ENCODE measurements at regions not wholly inside any gene's neighbourhood (a gene's known extent, or its start where the extent isn't known, plus 50 kb on each side); places are given as distances from the start of the nearest gene placed in this dataset.

DNA sequence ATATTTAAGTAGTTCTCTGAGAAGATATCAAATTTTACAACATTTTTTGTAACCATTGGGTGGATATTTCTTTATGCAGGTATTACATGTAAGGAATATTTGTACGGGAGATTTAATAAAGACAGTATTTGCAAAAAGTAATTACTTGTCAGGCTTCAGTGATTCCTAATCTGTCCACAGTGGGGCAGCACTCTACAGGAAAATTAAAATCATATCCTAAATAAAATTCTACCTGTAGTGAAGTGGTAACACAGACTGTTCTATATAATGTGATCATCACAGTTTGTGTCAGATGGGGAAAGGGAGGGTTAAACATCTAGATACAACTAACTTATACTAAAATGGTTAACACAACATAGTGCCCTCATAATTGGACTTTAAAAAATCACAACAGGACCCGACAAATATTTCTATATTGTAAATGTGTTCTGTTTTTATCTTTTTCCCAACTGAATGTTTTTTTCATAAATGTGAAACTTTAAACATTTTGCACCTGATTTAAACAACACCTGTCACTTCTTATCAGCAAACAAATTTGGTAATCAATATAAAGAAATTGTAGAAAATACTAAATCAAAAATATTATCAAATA, 145.6 kb upstream of the MANEA start:
- peak; percentile 63 for DNase-seq (ENCODE audit: low read depth)
- TF ChIP-seq, protein P1, sequence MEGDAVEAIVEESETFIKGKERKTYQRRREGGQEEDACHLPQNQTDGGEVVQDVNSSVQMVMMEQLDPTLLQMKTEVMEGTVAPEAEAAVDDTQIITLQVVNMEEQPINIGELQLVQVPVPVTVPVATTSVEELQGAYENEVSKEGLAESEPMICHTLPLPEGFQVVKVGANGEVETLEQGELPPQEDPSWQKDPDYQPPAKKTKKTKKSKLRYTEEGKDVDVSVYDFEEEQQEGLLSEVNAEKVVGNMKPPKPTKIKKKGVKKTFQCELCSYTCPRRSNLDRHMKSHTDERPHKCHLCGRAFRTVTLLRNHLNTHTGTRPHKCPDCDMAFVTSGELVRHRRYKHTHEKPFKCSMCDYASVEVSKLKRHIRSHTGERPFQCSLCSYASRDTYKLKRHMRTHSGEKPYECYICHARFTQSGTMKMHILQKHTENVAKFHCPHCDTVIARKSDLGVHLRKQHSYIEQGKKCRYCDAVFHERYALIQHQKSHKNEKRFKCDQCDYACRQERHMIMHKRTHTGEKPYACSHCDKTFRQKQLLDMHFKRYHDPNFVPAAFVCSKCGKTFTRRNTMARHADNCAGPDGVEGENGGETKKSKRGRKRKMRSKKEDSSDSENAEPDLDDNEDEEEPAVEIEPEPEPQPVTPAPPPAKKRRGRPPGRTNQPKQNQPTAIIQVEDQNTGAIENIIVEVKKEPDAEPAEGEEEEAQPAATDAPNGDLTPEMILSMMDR (IDR thresholded peaks at IDR 0.05; ENCODE audit: insufficient read depth, low read depth, low read length, missing control alignments), result peak; percentile 63
- H3K4me3 ChIP-seq (ENCODE audit: low read length), result no peak overlapping the region

DNA sequence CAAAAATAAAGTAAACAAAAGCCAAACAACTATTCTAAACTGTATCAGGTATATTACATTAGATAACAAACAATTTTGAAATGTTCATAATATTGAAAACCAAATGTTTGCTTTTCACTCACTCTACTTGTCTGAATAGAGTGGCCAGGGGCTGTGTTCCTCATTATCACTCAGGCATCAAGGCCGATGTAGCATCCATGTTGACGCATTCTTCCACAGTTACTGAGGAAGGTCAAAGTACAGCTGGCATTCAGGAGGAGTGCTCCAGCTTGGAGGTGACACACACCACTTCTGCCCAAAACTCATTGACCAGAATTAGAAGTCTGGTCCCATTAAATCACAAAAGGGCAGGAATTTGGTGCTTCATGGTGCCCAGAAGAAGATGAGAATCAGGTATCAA, 137.6 kb upstream of the MANEA start:
- TF ChIP-seq, protein P1 (IDR thresholded peaks at IDR 0.05; ENCODE audit: insufficient read depth, low read depth, low read length, missing control alignments), result no peak
- H3K4me3 ChIP-seq (ENCODE audit: low read length), result no peak overlapping the region
- DNase-seq (ENCODE audit: low read depth), result no peak

DNA sequence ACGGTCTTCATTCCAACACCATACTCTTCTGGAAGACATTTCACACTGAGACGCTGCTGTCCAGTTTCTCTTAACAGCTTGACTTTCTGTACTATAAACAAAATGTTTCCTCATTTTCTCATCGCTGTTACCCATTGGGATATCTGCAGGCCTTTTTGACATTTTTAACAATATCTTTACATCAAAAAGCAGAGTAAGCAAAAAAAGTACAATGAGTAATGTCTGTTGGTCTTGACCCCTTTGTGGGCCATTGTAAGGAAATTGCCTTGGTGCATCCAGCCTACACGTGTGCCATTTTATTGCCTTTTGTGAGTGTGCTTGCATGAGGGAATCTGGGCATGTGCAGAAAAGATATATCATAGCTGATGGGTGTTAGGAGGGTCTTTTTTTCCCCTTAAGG, 129.1 kb upstream of the MANEA start:
- DNase-seq (ENCODE audit: low read depth), result no peak
- TF ChIP-seq, protein P1 (IDR thresholded peaks at IDR 0.05; ENCODE audit: insufficient read depth, low read depth, low read length, missing control alignments), result no peak

DNA sequence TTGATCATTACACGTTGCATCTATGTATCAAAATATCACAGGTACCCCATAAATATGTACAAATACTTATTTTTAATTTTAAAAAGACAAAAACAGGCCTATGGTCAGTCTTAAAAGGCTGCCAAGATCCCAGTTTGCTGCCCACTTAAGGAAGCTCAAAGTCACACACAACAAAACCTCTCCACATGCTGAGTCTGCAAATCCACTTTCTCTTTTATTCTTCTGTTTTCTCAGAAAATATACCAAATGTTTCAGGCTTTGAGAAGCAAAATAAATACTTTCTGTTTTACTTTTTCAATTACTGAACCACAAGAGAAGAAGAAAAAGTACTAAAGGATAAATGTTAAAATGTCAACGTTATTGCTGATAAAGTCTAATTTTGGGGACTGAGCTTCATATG, 107.8 kb upstream of the MANEA start:
- no peak for DNase-seq (ENCODE audit: low read depth)
- H3K4me3 ChIP-seq (ENCODE audit: low read length), result no peak overlapping the region
- TF ChIP-seq, protein P1 (IDR thresholded peaks at IDR 0.05; ENCODE audit: insufficient read depth, low read depth, low read length, missing control alignments), result no peak

More for the DNA sequence above, 129.1 kb upstream of the MANEA start:
- no peak overlapping the region for H3K4me3 ChIP-seq (ENCODE audit: low read length)

DNA sequence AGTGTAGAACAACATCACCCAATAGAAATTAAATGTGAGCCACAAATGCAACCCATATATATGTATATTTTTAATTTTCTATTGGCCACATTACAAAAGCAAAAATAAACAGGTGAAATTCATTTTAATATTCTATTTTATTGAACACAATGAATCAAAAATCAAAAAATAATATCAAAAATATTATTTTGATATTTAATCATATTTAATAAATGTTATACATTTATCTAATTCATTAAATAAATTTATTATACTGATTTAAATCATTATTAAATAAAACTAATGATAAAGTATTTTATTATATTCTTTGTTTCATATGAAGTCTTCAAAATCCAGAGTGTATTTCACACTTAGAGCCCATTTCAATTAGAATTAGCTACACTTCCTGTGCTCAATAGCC, 98.4 kb upstream of the MANEA start:
- no peak overlapping the region for H3K4me3 ChIP-seq (ENCODE audit: low read length)
- TF ChIP-seq, protein P1 (IDR thresholded peaks at IDR 0.05; ENCODE audit: insufficient read depth, low read depth, low read length, missing control alignments), result no peak
- DNase-seq (ENCODE audit: low read depth), result no peak

DNA sequence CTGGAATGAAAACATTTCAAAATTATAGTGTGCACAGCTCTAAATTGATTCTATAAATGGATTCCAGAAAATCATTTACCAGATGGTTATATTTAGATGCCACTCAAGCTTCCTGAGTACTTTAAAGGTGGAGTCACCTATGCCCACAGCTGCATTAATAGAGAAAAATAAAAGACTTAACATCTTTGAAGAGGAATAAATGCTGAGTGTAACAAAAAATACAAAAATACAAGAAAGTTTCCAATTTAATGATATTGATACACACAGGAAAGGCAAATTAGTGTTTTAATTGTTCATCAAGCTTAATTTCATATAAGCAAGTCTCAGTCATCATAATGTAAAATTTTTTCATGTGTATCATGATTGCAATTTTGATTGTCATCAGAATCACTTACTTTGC, 89.5 kb upstream of the MANEA start:
- TF ChIP-seq, protein P1 (IDR thresholded peaks at IDR 0.05; ENCODE audit: insufficient read depth, low read depth, low read length, missing control alignments), result no peak
- no peak for DNase-seq (ENCODE audit: low read depth)
- H3K4me3 ChIP-seq (ENCODE audit: low read length), result no peak overlapping the region

DNA sequence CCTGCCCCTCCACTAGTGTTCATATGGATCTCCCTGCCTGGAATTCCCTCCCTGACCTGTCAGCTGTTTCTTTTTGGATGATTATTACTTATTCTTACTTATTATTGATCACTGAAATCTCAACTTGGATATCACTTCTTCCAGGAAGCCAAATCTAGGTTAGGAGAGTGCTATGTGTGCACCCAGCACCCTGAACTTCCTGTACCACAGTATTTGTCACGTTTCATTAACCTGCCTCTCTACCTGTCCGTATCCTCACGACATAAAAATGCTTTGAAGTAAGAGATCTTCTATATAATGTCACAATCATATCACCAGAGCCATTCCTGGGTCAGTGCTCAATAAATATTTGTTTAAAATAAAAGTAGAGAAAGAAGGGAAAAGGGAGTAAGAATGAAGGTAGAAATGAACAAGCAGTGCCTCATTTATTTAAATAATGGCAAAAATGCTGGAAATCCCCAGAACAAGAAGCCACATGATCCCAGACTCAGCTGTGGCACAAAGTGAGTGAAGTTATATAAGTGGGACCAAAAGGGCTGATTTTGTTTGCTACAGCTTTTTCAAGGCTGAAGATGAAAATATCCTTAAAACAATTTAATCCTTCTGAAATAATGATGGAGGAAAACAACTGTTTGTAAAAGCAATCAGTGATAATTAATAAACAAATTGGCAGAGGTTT, 88.0 kb upstream of the MANEA start:
- DNase-seq (ENCODE audit: low read depth), result no peak
- no peak overlapping the region for H3K4me3 ChIP-seq (ENCODE audit: low read length)
- TF ChIP-seq, protein P1 (IDR thresholded peaks at IDR 0.05; ENCODE audit: insufficient read depth, low read depth, low read length, missing control alignments), result no peak

All from epithelial cell of esophagus (primary cell).